HL-60/S4 (cell line): ENCODE measurements at regions not wholly inside any gene's neighbourhood (a gene's known extent, or its start where the extent isn't known, plus 50 kb on each side); places are given as distances from the start of the nearest gene placed in this dataset.
"Not testable (repeated sequence)": the region's sequence is repeated elsewhere in the genome, so short reads cannot be mapped to it uniquely, and the experiment has no call there.

Experiments used
- in situ Hi-C: fragments of 300-500 bp; cut with MboI; formaldehyde crosslinking; loops from 2 replicates; pipeline ENCODE4 v1.14.3; 2022; ENCODE audit warnings: low sequenced_read_pairs

DNA sequence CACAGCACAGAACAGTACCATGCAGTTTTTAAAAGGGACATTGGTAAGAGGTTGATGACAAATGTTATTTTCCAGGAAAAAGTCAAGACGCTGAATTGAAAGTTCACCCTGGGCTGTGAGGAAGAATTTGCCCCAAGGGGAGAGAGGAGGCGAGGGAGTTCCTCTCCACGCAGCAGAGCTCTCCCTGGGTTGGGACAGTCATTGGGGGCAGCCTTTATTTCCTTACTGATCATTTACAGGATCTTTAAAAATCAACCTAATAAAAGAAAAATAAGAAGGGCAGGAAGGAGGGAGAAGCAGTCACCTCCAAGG is 49.9 kb upstream of the WNT7B start:
- in situ Hi-C loops = no loop called here

DNA sequence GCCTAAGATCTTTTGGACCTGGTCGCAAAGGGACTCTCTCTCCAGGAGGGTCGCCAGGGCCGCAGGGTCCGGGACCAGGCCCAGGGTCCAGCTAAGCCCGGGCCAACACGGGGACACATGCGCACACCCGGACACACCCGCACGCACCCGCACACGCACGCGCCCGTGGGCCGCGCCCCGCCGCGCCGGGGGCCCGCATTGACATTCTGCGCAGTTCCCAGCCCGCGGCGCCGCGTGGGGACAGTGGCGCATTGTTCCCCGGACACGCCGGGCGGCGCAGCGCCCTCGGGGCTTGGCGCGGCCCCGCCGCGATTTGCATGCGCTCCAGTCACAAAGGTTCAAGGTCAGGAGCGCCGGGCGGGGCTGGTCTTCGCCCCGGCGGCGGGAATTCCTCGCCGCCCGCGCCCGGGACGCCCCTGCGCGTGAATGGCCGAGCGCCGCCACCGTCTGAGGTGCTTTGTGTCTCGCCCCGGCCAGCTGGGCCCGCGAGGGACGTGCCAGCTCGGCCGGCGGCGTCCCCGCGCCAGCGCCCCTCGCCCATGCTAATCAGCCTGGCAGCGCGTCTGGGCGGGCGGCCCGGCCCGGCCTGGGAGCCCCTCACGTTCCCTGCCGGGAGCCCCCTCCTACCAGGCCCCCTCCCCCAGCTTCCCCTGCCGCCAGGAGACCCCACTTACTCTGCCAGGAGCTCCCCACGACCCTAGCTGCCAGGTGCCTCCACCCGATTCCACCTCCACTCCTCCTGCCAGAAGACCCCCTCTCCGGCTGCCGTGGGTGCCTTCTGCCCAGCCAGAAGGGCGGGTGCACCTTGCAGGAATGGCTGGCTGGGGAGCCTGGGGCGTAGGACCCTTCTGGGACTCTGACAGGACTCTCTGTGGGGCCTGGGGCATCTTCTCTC is 50.5 kb upstream of the WNT7B start:
- in situ Hi-C loops = no loop called here

DNA sequence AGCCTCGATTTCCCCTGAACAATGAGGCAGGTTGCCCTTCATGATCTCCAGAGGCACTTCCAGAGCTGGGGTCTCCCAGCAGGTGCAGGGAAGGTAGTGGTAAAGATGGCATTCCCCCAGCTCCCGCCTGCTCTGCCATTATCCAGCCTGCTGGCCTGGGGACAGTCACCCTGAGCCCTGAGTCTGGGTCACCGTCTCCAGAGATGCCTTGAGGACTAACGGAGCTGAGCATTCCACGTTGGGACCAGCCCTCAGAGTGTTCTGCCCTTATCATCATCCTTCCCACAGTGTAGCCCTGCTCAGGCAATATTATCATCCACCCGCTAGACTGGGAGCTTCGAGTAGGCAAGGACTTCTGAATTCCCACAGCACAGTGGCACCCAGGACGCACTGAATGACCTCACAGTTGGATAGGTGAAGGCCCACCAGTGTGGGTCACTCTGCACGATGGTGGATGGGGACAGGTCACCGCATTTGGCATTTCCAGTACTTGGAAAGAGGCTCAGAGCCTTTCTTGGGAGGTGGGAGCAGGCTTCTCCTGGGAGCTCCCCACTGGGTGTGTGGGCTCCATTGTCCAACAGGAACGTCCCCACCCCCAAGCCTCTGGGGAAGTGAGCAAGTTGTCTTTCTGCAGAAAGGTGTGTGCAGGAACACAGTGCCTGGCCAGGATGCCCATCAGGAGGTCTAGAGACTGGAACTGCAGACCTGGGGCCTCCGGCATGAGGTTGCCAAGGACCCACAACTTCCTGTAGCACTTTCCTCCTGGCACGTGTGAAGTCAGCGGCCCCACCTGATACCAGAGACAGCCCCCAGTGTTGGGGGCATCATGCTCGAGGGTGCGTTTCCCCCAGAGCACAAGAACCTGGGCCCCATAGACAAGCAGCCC is 51.4 kb upstream of the WNT7B start:
- in situ Hi-C loops = no loop called here

DNA sequence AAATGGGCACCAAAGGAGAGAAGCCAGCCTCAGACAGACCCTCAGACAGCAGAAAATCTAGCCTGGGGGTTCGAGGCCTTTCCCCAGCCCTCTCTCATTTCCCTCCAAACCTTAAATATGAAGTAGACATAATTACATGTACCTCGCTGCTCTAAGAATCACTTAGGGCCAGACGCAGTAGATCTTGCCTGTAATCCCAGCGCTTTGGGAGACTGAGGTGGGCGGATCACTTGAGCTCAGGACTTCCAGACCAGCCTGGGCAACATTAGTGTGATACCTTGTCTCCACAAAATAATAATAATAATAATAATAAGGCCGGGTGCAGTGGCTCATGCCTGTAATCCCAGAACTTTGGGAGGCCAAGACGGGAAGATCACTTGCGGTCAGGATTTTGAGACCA is 52.1 kb upstream of the WNT7B start:
- in situ Hi-C loops = no loop called here

DNA sequence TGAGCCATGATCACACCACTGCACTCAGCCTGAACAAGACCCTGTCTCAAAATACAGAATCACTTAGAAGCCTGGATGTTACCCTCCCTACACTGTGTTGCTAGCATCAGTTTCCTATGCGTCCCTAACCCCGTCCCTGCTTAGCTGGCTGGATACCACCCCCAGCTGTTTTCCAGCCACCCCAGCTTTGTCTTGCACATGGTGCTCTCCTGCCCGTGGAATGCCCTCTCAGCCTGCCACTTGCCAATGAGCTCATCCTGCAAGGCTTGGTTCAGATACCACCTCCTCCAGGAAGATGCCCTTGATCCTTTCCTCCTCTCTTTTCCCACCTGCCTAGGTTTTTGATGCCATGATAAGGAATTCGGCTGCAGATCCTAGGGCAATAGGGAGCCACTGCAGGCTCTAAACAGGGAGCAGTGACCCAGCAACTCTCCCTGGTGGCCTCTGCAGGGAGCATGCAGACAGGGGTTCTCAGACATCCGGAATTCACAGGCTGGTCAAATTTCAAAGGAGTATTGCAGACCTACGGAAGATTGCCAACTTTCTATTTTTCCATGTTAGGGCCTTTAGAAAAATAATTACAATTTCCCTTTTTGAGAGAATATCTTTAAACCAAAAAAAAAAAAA is 52.7 kb upstream of the WNT7B start:
- in situ Hi-C loops = no loop called here

DNA sequence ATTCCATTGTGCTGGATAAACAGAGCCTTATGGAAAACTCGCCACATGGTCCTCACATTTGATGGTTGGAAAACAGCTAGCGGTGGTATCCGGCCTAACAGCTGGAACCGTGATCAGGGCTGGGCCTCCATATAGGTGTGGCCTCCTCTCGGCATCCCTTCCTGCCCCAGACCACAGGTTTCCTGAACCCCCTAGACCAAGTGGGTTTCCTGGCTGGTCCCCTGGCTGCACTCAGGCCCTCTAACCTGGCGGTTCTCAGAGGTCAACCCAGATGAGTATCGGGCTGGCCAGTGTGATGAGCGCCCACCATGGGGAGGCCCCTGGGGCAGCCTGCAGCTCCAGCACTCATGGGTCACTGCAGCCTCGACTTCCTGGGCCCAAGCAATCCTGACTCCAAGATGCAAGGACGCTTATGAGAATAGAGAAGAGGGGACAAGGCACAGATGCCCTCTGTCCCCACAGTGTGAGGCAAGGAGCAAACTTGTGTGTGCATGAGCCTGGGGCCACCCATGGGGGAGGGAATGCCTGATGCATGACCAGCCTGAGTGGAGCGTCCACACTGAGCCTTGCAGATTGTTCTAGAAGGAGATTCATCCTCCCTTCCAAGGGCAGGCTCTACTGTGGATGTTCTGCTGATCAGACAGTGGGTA is 53.4 kb upstream of the WNT7B start:
- in situ Hi-C loops = no loop called here

DNA sequence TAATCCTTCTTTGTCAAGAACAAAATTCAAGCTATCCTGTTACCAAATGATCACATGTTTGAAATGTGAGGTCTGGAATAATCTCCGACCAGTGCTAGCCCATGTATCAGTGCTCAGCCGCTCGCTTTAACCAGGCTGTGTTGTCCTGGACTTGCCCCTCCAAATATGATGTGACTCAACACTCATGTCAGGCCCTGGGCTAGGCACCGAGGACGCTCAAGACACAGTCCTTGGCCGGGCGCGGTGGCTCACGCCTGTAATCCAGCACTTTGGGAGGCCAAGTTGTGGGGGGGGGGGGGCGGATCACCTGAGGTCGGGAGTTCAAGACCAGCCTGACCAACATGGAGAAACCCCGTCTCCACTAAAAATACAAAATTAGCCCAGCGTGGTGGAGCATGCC is 54.1 kb upstream of the WNT7B start:
- in situ Hi-C loops = no loop called here

DNA sequence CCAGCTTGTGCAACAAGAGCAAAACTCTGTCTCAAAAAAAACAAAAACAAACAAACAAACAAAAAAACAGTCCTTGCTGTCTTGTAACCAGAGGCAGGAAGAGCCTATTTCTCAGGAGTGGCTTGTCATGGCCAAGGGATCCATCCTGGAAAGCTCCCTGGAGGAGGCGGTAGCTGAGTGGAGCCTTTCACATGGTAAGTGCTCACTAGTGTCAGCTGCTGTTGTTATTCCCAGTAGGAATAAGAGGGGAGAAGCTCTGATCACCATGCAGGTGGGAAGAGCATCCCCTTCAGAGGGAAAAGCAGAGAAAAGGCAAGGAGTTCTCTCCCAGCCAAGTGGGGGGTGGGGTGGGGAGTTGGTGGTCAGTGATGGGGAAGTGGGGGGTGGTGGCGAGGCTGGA is 54.6 kb upstream of the WNT7B start:
- in situ Hi-C loops = no loop called here

DNA sequence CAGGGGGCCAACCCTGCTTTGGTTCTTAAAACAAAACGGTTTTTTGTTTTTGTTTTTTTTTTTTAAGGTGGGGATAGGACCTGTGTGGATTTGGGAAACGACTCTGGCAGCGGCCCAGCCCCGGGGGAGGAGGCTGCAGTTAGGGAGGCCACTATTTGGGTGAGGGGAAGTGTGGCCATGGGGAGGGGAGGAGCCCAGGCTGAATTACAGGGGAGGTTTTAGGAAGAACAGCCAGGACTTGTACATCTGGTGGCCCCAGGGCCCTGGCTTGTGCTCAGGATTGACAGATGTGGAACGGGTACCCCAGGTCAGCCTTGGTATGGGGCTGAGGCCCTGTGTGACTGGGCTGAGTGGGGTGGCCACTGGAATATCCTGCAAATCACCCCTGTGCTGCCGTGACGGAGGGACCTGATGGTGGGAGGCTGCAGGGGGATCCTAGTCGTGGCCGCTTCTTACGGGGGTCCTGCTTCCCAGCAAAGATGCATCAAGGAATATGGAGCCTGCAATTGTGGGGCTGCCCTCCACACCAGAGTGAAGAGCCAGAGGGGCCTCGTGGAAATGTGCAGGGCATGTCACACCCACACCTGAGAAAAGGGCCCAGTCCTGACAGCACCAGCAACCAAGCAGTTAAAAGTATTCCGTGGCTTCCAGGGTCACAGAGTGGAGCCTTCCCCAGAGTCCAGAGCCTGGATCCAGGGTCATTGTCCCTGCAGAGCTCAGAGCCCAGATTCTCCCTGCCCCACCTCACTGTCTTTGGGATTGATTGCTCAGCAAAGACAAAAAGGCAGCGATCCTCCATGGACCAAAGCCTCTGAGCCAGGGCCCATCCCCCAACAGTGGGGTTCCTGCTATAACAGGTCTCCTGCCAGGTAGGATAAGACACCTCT is 55.2 kb upstream of the WNT7B start:
- in situ Hi-C loops = no loop called here

DNA sequence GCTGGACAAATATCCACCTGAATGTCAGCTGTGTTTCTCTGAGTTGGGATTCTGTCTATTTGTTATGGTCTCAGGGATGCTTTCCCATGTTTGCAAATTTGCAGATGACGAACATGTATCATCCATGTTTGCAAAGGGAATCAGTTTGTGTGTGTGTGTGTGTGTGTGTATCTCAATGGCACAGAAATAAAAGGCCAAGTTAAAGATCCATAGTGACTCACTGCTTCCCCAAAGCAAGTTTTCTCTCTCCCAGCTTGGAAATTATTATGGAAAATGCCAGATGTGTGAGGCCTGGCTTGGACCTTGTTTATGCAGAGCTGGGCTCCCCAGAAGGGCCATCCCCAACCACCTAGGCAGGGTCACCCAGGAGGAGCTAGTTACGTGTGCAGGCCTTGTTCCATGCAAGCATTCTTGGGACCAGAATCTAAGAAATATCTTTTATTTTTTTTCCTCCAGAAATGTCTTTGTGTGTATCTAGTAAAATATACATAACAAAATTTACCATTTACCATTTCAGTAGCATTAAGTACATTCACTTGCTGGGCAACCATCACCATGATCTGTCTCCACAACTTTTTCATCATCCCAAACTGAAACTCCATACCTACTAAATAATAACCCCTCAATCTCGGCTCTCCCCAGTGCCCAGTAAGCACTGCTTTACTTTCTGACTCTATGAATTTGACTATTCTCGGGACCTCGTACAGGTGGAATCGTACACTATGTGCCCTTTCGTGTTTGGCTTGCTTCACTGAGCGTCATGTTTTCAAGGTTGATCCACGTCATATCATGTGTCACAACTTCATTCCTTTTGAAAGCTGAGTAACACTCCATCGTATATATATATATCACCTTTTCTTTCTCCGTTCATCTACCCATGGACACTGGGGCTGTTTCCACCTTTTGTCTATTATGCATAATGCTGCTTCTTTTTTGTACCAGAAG is 56.6 kb upstream of the WNT7B start:
- in situ Hi-C loops = no loop called here

DNA sequence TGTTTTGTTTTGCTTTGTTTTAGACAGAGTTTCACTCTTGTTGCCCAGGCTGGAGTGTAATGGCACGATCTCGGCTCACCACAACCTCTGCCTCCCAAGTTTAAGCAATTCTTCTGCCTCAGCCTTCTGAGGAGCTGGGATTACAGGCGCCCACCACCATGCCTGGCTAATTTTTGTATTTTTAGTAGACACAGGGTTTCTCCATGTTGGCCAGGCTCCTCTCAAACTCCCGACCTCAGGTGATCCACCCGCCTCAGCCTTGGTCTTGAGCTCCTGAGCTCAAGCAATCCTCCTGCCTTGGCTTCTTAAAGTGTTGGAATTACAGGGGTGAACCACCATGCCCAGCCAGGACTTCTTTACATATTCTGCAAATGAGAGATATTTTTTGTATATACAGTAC is 57.5 kb upstream of the WNT7B start:
- in situ Hi-C loops = not testable (repeated sequence)

DNA sequence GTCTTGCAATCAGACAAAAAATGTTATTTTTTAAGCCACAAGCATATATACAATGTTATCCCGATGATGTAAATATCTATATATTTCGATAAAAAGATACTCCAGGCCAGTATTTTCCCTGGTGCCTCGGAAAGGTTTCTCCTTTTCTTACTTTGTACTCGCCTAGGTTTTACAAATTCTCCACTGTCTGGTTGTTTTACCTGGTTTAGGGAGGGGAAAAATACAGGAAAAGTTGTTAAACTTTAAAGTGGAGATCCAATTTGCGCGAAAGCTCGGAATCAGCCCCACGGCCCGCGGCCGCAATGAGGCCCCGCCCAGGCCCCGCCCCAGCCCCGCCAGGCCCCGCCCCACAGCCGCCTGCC is 58.4 kb upstream of the WNT7B start:
- in situ Hi-C loops = no loop called here

DNA sequence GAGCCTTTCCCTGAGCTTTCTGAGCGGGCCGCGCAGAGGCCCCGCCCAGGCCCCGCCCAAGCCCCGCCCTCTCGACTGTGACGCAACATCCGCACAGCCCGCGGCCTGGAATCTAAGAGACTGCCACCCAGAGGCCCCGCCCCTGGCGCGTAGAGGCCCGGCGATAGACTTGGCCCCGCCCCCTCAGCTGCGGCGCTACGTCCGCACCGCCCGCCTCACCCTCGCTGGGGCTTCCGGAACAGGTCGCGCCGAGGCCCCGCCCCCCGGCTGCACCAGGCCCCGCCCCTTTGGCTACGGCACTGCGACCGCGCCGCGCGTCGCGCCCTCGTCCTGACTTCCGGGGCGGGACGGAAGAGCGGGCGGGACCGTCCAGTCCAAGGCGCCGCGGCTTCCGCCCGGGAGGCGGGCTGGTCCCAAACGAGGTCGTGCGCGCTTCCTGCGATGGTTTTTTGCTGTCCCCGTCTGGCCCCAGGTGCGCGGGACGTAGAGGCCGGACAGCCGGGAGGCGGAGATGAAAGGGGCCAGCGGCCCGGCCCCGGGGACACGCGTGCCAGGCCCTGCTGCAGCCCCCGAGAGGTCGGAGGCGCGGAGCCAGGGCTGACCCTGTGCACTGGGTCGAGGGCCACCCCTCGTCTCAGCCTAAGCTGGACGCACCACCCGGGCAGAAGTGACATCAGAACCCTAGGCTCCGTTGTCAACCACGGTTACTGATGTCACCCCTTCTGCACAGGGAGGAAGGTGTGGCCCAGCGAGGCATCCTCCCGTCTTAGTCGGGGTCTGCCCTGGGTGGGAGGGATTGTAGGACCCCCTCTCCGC is 59.0 kb upstream of the WNT7B start:
- in situ Hi-C loops = no loop called here

DNA sequence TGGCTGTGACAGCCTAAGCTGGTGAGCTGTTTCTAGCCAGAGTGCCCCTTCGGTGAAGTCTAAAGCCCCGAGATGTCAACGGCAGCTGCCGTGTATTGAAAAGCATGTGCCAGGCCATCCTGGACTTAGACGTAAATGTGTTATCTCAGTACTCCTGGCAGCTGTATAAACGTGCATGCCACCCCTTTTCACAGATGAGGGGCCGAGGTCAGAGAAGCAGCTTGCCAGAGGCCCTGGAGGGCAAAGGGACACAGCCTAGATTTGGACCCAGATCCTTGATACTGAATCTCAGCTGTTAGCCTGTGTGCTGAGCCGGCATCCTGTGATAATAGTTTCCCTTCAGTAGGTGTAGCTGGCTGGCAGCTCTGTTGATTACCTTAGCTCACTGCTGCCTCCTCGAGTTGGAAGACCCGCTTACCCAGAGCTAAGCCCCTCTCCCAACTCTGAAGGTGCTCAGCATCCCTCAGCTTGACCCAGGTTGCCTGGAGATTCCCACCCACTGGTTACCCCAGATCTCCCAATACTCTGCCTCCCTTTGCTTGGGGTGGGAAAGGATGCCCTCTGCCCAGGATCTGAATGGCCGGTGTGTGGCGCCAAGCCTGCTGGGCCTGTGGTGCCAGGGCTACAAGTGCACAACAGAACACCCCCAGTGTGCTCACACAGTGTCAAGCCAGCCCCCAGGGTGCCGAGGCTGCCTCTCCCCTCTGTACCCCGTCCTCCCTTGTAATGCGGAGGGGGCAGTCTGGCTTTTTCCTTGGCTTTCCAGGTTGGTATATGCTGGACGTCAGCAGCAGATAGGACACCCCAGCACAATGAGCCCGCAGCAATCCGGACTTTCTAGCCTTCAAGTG is 59.8 kb upstream of the WNT7B start:
- in situ Hi-C loops = no loop called here

DNA sequence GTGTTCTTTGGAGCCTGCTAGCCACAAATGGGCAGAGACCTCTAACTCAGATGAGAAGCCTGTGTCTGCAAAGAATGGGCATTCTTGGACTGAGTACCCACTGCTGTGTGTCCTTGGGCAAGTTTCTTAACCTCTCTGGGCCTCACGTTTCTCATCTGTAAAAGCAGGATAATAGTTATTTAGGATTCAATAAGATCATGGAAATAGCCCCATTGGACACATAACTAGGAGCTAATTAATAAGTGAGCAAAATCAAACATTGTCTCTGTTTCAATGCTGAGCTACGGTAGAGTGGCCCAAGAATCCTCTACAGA is 61.2 kb upstream of the WNT7B start:
- in situ Hi-C loops = no loop called here

DNA sequence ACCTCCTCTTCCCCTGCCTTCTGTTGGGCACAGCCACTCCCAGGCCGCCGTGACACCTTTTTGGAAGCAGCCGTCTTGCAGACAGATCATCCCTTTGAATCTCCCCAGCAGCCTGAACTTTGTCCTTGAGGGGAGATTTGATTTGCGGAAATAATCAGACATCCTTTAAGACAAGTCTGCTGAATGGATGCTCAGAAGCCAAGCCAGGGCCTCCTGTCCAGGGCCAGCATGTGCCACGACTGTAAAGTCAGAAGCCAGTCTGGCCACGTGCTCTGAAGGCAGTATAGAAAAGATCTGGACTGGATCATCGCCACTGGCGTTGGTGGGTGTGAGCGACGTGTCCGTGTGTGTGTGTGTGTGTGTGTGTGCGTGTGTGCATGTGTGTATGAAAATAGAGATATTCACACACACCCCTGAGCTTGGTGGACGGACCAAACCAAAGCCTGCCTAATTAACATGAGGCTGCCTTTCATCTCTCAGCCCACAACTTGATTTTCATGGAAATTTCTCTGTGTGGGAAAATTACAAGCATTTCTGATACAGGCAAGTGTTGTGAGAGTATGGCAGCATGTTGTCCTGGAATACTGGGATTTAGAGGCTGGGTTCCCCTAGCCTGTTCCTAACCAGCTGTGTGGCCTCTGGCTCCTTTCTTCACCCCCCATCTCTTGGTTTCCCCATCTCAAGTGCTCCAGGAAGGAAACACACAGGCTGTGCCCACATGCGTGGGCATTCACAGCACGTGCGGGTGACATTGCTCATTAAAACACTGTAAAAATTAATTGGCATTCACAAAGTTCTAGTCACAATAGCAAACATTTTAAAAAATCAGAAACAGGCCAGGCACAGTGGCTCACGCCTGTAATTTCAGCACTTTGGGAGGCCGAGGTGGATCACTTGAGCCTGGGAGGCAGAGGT is 61.8 kb upstream of the WNT7B start:
- in situ Hi-C loops = no loop called here

DNA sequence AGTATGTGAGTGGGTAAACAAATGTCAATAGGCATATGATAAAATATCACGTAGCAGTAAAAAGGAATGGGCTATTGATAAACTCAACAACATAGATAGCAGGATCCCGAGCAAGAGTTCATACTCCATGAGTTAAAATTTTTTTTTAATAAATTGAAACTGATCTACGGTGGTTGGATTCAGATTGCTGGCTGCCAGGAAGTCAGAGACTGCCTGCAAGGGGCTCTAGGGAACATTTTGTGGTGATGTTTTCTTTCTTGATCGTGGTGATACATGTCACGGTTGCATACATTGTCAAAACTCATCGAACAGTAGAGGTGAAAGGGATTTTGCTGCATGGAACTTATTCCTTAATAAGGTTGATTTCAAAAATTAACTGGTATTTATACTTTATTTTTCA is 62.6 kb upstream of the WNT7B start:
- in situ Hi-C loops = no loop called here
